ENCODE measurements at regions not wholly inside any gene's neighbourhood (a gene's known extent, or its start where the extent isn't known, plus 50 kb on each side); places are given as distances from the start of the nearest gene placed in this dataset.

DNA sequence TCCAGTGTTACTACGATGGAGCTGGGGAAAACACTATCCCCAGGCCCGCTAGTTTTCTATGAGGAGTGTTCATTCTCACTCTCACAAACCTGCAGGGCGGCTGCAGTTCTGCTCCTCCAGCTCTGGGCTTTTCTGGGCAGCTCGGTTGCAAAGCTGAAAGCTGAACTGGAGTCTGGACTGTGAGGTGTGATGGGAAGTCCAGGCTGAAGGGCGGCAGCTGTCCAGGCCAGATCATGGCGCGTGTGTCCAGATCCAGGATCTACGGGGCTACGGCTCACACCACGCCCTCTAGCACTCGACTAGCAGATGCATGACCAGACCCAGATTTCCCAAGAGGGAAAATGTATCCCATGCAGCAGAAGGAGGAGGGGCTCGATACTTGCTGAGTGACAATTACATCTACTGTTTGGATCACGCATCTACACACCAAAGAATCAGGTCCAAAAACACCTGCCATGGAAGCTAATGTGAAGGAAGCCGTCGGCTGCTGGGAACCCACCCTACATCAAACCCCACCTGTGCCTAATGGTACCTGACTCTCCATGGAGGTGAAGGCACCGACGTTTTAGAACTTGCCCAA lies 555.0 kb downstream of the BRD1 start:
- H3K4me3 ChIP-seq (ENCODE audit: low read length): no peak overlapping the region
- no peak for DNase-seq (ENCODE audit: low read depth)
- TF ChIP-seq, protein P1, sequence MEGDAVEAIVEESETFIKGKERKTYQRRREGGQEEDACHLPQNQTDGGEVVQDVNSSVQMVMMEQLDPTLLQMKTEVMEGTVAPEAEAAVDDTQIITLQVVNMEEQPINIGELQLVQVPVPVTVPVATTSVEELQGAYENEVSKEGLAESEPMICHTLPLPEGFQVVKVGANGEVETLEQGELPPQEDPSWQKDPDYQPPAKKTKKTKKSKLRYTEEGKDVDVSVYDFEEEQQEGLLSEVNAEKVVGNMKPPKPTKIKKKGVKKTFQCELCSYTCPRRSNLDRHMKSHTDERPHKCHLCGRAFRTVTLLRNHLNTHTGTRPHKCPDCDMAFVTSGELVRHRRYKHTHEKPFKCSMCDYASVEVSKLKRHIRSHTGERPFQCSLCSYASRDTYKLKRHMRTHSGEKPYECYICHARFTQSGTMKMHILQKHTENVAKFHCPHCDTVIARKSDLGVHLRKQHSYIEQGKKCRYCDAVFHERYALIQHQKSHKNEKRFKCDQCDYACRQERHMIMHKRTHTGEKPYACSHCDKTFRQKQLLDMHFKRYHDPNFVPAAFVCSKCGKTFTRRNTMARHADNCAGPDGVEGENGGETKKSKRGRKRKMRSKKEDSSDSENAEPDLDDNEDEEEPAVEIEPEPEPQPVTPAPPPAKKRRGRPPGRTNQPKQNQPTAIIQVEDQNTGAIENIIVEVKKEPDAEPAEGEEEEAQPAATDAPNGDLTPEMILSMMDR (IDR thresholded peaks at IDR 0.05; ENCODE audit: insufficient read depth, low read depth, low read length, missing control alignments): no peak

DNA sequence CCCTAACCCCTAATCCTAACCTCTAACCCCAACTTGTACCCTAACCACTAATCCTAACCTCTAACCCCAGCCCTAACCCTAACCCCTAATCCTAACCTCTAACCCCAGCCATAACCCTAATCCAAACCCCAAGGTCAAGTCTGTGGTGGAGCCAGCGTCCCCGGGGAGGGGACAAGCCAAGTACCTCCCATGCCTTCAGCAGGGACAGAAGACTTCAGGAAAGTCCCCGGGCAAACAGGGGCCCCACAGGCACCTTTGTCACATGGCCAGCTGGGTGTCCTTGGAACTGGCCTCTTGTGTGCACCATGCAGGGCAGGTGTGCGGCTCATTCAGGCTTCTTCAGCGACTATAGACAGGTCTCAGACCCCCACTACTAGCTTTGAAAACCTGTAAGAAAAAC lies 555.8 kb downstream of the BRD1 start:
- TF ChIP-seq, protein P1 (IDR thresholded peaks at IDR 0.05; ENCODE audit: insufficient read depth, low read depth, low read length, missing control alignments): no peak
- H3K4me3 ChIP-seq (ENCODE audit: low read length): no peak overlapping the region
- no peak for DNase-seq (ENCODE audit: low read depth)

- TF ChIP-seq, protein P1 (IDR thresholded peaks at IDR 0.05; ENCODE audit: insufficient read depth, low read depth, low read length, missing control alignments): no peak
- no peak for DNase-seq (ENCODE audit: low read depth)
- H3K4me3 ChIP-seq (ENCODE audit: low read length): no peak overlapping the region
These were observed 556.3 kb downstream of the BRD1 start for GRCh38 chr22:49271369-49271727.

- no peak overlapping the region for H3K4me3 ChIP-seq (ENCODE audit: low read length)
- DNase-seq (ENCODE audit: low read depth): no peak
- TF ChIP-seq, protein P1 (IDR thresholded peaks at IDR 0.05; ENCODE audit: insufficient read depth, low read depth, low read length, missing control alignments): no peak
These were observed 556.9 kb downstream of the BRD1 start for GRCh38 chr22:49270595-49271368.

GRCh38 chr22:49269928-49270327 lies 557.7 kb downstream of the BRD1 start:
- TF ChIP-seq, protein P1 (IDR thresholded peaks at IDR 0.05; ENCODE audit: insufficient read depth, low read depth, low read length, missing control alignments): no peak
- H3K4me3 ChIP-seq (ENCODE audit: low read length): no peak overlapping the region
- DNase-seq (ENCODE audit: low read depth): no peak

DNA sequence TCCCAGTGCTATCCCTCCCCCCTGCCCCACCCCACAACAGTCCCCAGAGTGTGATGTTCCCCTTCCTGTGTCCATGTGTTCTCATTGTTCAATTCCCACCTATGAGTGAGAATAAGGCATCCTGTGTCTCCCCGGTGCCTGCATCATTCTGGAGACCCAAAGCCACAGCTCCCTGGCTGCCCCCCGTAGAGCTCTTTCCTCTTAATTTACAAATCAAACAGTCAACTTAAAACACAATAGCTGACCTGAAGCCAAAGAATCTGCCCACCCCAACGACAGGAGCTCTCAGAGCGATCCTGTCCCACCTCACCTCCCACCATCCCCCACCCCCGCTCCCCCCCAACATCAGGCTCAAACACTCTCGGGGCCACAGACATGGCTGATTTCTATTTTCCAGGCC lies 558.3 kb downstream of the BRD1 start:
- TF ChIP-seq, protein P1 (IDR thresholded peaks at IDR 0.05; ENCODE audit: insufficient read depth, low read depth, low read length, missing control alignments): no peak
- H3K4me3 ChIP-seq (ENCODE audit: low read length): no peak overlapping the region
- no peak for DNase-seq (ENCODE audit: low read depth)

DNA sequence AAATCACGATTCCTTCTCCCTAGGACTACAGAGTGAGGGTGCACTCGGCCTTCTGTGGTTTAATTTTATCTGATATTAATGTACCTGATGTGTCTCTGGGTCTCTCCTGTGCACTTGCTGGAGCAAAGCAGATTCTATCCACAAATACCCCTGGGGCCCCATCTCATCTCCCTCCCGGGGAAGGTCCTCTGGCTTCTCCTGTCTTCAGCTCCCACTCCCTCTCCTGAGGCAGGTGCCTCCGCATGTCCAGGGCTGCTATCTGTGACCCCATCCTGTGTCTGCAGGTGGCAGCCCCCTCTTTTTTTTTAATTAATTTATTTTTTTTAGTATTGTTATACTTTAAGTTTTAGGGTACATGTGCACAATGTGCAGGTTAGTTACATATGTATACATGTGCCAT lies 558.7 kb downstream of the BRD1 start:
- H3K4me3 ChIP-seq (ENCODE audit: low read length): no peak overlapping the region
- DNase-seq (ENCODE audit: low read depth): no peak
- TF ChIP-seq, protein P1 (IDR thresholded peaks at IDR 0.05; ENCODE audit: insufficient read depth, low read depth, low read length, missing control alignments): no peak

Measured in epithelial cell of esophagus (primary cell).